GM12878 (cell line): ENCODE measurements at regions not wholly inside any gene's neighbourhood (a gene's known extent, or its start where the extent isn't known, plus 50 kb on each side); places are given as distances from the start of the nearest gene placed in this dataset.

ENCODE experiments used
- EP300 ChIP-seq, 2 experiments: fragments of 150-350 bp in 1 of 2; IDR thresholded peaks; 2 replicates each; pipeline ENCODE4 v1.6.1; 2011 to 2012; ENCODE audit warnings: low read depth in 2 of 2, low read length in 2 of 2, borderline replicate concordance in 1 of 2, improper control_type of control experiment in 1 of 2, inconsistent platforms in 1 of 2; ENCODE audit not compliant: control insufficient read depth in 1 of 2
- MYC ChIP-seq: IDR thresholded peaks from 2 replicates; pipeline ENCODE4 v1.6.1; 2011; ENCODE audit warnings: mild to moderate bottlenecking, low read length, moderate library complexity, inconsistent platforms; ENCODE audit not compliant: insufficient read depth, insufficient replicate concordance, insufficient read length, severe bottlenecking
- RELA ChIP-seq: fragments of 450-650 bp; IDR thresholded peaks from 2 replicates; pipeline ENCODE4 v1.8.0; 2014; ENCODE audit warnings: borderline replicate concordance; ENCODE audit not compliant: partially characterized antibody
- TF ChIP-seq, protein P1 (sequence below), 3 experiments: IDR thresholded peaks in 2 of 3; conservative IDR thresholded peaks in 1 of 3; 2 replicates each; pipeline ENCODE4 v1.5.1; 2011; ENCODE audit warnings: low read depth in 3 of 3, low read length in 3 of 3, mild to moderate bottlenecking in 3 of 3, control low read depth in 2 of 3, moderate library complexity in 2 of 3, inconsistent platforms in 1 of 3, mixed read lengths in 1 of 3; ENCODE audit not compliant: control insufficient read depth in 2 of 3, insufficient read depth in 1 of 3; ENCODE audit errors: extremely low read depth in 1 of 3
- TF ChIP-seq, protein P2 (sequence below): IDR thresholded peaks from 2 replicates; pipeline ENCODE4 v1.6.1; 2012; ENCODE audit warnings: low read length, inconsistent platforms

DNA sequence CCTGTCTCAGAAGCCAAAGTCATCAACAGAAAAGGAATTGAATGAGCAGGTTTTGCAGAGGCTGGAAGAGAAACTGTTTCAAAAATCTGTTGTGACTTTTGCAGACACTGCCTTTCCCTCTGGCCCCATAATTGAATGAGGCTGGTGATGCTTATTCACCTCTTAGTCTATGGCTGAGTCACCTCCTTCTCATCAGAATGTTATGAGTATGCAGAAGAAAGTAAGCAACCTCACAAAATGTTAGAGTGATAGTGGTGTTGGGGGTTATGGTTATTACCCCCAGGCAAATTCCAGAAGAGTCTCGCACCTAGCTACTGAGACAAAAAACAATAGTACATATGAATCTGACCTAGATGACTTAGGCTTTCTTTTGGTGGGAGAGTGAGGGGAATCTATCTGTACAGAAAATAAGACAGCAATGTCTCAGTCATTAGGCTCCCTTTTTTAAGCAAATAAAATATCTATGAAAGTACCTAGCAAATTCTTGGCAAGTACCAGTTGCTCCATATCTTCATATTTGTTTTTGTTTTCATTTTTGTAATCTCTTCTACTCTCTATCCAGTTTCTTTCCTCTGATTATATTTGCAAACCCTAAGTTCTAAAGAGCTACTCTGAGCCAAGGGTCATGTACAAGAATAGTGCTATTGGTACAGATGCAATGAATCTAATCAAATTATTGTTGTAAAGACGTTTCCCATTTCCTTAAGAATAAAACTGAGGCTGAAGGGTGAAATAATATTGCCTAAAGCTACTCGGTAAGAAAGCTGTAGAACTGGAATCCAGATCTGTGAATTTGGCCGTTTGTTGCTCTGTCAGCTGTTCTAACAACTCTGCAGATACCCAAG, 498.1 kb upstream of the TNC start:
- TF ChIP-seq EP300 (IDR thresholded peaks at IDR 0.05; ENCODE audit: borderline replicate concordance in 1 of 2, control insufficient read depth in 1 of 2, low read depth in 2 of 2, low read length in 2 of 2) (no peak), MYC (no peak), RELA (no peak)
- TF ChIP-seq, protein P1, sequence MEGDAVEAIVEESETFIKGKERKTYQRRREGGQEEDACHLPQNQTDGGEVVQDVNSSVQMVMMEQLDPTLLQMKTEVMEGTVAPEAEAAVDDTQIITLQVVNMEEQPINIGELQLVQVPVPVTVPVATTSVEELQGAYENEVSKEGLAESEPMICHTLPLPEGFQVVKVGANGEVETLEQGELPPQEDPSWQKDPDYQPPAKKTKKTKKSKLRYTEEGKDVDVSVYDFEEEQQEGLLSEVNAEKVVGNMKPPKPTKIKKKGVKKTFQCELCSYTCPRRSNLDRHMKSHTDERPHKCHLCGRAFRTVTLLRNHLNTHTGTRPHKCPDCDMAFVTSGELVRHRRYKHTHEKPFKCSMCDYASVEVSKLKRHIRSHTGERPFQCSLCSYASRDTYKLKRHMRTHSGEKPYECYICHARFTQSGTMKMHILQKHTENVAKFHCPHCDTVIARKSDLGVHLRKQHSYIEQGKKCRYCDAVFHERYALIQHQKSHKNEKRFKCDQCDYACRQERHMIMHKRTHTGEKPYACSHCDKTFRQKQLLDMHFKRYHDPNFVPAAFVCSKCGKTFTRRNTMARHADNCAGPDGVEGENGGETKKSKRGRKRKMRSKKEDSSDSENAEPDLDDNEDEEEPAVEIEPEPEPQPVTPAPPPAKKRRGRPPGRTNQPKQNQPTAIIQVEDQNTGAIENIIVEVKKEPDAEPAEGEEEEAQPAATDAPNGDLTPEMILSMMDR (IDR thresholded peaks at IDR 0.05 in 2 of 3, conservative IDR thresholded peaks at IDR 0.05 in 1 of 3; ENCODE audit: control insufficient read depth in 2 of 3, extremely low read depth in 1 of 3, insufficient read depth in 1 of 3, low read depth in 3 of 3, low read length in 3 of 3) = no peak
- TF ChIP-seq, protein P2, sequence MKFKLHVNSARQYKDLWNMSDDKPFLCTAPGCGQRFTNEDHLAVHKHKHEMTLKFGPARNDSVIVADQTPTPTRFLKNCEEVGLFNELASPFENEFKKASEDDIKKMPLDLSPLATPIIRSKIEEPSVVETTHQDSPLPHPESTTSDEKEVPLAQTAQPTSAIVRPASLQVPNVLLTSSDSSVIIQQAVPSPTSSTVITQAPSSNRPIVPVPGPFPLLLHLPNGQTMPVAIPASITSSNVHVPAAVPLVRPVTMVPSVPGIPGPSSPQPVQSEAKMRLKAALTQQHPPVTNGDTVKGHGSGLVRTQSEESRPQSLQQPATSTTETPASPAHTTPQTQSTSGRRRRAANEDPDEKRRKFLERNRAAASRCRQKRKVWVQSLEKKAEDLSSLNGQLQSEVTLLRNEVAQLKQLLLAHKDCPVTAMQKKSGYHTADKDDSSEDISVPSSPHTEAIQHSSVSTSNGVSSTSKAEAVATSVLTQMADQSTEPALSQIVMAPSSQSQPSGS = no peak
